Kidney (tissue), 13 donors: ENCODE measurements at regions not wholly inside any gene's neighbourhood (a gene's known extent, or its start where the extent isn't known, plus 50 kb on each side); places are given as distances from the start of the nearest gene placed in this dataset.
"Not testable (repeated sequence)": the region's sequence is repeated elsewhere in the genome, so short reads cannot be mapped to it uniquely, and the experiment has no call there.

Source experiments
- DNase-seq, 5 donors: peaks; one replicate each; pipeline ENCODE4 v3.0.0-alpha.2; 2013 to 2020
- FAIRE-seq: peaks from 2 replicates; lab custom pipeline; 2012; peaks lifted over from hg19 to GRCh38; lab: Jason Lieb, UNC
- H3K27ac ChIP-seq, 2 donors: one replicate each; pipeline ENCODE4 v1.7.0; 2013; ENCODE audit warnings: low read depth in 2 of 2, low read length in 2 of 2, inconsistent platforms in 1 of 2
- H3K27me3 ChIP-seq: one replicate; pipeline ENCODE4 v1.7.1; 2013; ENCODE audit warnings: low read length, inconsistent platforms; ENCODE audit not compliant: control insufficient read depth, insufficient read depth
- H3K36me3 ChIP-seq, 3 donors: one replicate each; pipeline versions ENCODE4 v1.7.0 to v1.7.1; 2013; ENCODE audit warnings: low read length in 3 of 3, control low read depth in 1 of 3, inconsistent platforms in 1 of 3; ENCODE audit not compliant: insufficient read depth in 3 of 3, control insufficient read depth in 2 of 3
- H3K4me1 ChIP-seq, 3 donors: one replicate each; pipeline versions ENCODE4 v1.7.0 to v1.7.1; 2013; ENCODE audit warnings: low read length in 3 of 3, inconsistent platforms in 1 of 3, low read depth in 1 of 3; ENCODE audit not compliant: control insufficient read depth in 2 of 3, insufficient read depth in 2 of 3
- H3K4me3 ChIP-seq, 3 donors: one replicate each; pipeline versions ENCODE4 v1.7.0 to v1.8.1; 2013; ENCODE audit warnings: low read length in 3 of 3, control low read depth in 1 of 3, inconsistent platforms in 1 of 3
- H3K9ac ChIP-seq, 3 donors: one replicate each; pipeline versions ENCODE4 v1.7.0 to v1.7.1; 2013; ENCODE audit warnings: low read length in 3 of 3, control low read depth in 1 of 3, inconsistent platforms in 1 of 3
- H3K9me3 ChIP-seq, 3 donors: one replicate each; pipeline versions ENCODE4 v1.7.0 to v1.7.1; 2013; ENCODE audit warnings: low read length in 3 of 3, control low read depth in 1 of 3, inconsistent platforms in 1 of 3; ENCODE audit not compliant: control insufficient read depth in 2 of 3, insufficient read depth in 1 of 3
- intact Hi-C: fragments of 100-400 bp; cut with DNase I; formaldehyde crosslinking; loops from one replicate; pipeline ENCODE4 v1.11.1; 2022
- TF ChIP-seq, protein P1 (sequence below): IDR thresholded peaks from 3 replicates; pipeline ENCODE4 v1.5.1; 2012; ENCODE audit warnings: mild to moderate bottlenecking, moderate library complexity, borderline replicate concordance; ENCODE audit not compliant: insufficient read depth; ENCODE audit errors: extremely low read depth
- donor health status: control.
- donor health status: control.
- donor health status: control.
- donor health status: control.
- donor health status: control.
- donor health status: DM: yes; HTN: yes; CAD: no.
- donor health status: Normal renal cell carcinoma (clear cell type).

DNA sequence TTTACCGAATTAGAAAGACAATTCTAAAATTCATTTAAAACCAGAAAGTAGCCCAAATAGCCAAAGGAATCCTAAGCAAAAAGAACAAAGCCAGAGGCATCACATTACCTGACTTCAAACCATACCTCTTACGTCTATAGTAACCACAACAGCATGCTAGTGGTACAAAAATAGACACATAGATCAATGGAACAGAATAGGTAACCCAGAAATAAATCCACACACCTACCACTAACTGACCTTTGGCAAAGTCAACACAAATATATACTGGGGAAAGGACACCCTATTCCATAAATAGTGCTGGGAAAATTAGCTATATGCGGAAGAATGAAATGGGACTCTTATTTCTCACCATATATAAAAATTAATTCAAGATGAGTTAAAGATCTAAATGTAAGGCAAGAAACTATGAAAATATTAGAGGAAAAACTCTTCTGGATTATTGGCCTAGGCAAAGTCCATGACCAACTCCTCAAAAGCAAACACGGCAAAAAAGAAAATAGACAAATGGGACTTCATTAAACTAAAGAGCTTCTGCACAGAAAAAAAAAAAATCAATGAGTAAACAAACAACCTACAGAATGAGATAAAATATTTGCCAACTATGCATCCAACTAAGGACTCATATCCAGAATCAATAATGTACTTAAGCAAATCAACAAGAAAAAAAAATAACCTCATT is 568.9 kb downstream of the SOX5 start:
- Histone ChIP-seq H3K36me3 (no peaks in the 10 kb centered on the region), H3K4me1 (no peaks in the 10 kb centered on the region), H3K9me3 (peaks cover 1 to 8% (median 4%) of the 10 kb centered on the region in 3 donors), H3K4me3 (no peak overlapping the region), H3K9ac (no peak overlapping the region), H3K27me3 (no peaks in the 10 kb centered on the region), H3K27ac (no peak overlapping the region)
- DNase-seq (no peak), FAIRE-seq (no peak)
- intact Hi-C loops = no loop called here
- TF ChIP-seq, protein P1, sequence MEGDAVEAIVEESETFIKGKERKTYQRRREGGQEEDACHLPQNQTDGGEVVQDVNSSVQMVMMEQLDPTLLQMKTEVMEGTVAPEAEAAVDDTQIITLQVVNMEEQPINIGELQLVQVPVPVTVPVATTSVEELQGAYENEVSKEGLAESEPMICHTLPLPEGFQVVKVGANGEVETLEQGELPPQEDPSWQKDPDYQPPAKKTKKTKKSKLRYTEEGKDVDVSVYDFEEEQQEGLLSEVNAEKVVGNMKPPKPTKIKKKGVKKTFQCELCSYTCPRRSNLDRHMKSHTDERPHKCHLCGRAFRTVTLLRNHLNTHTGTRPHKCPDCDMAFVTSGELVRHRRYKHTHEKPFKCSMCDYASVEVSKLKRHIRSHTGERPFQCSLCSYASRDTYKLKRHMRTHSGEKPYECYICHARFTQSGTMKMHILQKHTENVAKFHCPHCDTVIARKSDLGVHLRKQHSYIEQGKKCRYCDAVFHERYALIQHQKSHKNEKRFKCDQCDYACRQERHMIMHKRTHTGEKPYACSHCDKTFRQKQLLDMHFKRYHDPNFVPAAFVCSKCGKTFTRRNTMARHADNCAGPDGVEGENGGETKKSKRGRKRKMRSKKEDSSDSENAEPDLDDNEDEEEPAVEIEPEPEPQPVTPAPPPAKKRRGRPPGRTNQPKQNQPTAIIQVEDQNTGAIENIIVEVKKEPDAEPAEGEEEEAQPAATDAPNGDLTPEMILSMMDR = no peak

DNA sequence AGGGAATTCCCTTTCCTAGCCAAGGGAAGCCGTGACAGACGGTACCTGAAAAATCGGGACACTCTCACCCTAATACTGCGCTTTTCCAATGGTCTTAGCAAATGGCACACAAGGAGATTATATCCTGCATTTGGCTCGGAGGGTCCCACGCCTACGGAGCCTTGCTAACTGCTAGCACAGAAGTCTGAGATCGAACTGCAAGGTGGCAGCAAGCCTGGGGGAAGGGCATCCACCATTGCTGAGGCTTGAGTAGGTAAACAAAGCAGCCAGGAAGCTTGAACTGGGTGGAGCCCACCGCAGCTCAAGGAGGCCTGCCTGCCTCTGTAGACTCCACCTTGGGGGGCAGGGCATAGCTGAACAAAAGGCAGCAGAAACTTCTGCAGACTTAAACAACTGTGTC is 560.6 kb downstream of the SOX5 start:
- intact Hi-C loops, DNase-seq, H3K27ac ChIP-seq: not testable (repeated sequence)

DNA sequence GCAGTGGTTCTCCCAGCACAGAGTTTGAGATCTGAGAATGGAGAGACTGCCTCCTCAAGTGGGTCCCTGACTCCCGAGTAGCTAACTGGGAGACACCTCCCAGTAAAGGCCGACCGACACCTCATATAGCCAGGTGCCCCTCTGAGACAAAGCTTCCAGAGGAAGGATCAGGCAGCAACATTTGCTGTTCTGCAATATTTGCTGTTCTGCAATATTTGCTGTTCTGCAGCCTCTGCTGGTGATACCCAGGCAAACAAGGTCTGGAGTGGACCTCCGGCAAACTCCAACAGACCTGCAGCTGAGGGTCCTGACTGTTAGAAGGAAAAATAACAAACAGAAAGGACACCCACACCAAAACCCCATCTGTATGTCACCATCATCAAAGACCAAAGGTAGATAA is 560.2 kb downstream of the SOX5 start:
- H3K27ac ChIP-seq, H3K4me3 ChIP-seq, FAIRE-seq, H3K36me3 ChIP-seq, H3K9me3 ChIP-seq, H3K4me1 ChIP-seq, H3K9ac ChIP-seq, DNase-seq, H3K27me3 ChIP-seq, intact Hi-C loops: not testable (repeated sequence)

More for the DNA sequence above, 560.6 kb downstream of the SOX5 start:
- H3K4me1 ChIP-seq, H3K9me3 ChIP-seq, FAIRE-seq, H3K4me3 ChIP-seq, H3K36me3 ChIP-seq, H3K27me3 ChIP-seq, H3K9ac ChIP-seq: not testable (repeated sequence)

DNA sequence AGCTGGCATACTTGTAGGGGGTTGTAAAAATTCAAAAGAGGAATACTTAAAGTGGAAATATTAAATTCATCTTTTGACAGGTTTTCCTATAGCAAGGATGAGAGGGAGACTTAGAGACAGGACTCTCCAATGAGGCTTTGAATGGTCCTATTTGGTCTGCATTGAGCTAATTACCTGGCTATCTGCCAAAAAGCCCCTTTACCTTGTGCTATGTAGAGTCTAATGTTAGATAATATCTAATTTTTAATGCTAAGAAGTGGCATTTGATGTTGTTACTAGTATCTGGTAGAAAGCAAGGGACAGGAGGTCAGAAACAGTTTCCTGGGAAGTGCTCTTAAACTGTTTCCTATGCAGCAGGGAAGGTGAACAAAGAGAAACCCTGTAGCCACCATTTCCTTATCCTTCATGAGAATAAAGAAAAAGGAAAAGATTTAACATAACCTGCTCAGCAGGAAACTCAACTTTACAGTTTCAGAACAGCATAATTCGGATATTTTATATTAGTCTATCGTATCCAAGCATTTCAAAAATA is 550.0 kb downstream of the SOX5 start:
- intact Hi-C loops = no loop called here
- no peak for FAIRE-seq
- TF ChIP-seq, protein P1 = no peak
- no peaks in the 10 kb centered on the region for H3K36me3 ChIP-seq
- H3K4me3 ChIP-seq = no peak overlapping the region
- H3K27me3 ChIP-seq = no peaks in the 10 kb centered on the region
- no peak overlapping the region for H3K27ac ChIP-seq
- peak in 2 of 5 donors; percentile 25 for DNase-seq
- H3K9ac ChIP-seq = no peak overlapping the region
- no peaks in the 10 kb centered on the region for H3K9me3 ChIP-seq
- no peaks in the 10 kb centered on the region for H3K4me1 ChIP-seq
